ENCODE measurements at regions not wholly inside any gene's neighbourhood (a gene's known extent, or its start where the extent isn't known, plus 50 kb on each side); places are given as distances from the start of the nearest gene placed in this dataset.
A peak's percentile ranks its signal among the peaks of the same experiment; 100 is the strongest.

- H3K4me3 ChIP-seq (ENCODE audit: low read depth, low read length): no peak overlapping the region
- peak in 2 of 6 donors; percentile 63 to 80 for DNase-seq (ENCODE audit: low read depth in 4 of 6, low spot score in 6 of 6)
These were observed 91.6 kb upstream of the KLHL25 start for GRCh38 chr15:85886309-85886811.

DNA sequence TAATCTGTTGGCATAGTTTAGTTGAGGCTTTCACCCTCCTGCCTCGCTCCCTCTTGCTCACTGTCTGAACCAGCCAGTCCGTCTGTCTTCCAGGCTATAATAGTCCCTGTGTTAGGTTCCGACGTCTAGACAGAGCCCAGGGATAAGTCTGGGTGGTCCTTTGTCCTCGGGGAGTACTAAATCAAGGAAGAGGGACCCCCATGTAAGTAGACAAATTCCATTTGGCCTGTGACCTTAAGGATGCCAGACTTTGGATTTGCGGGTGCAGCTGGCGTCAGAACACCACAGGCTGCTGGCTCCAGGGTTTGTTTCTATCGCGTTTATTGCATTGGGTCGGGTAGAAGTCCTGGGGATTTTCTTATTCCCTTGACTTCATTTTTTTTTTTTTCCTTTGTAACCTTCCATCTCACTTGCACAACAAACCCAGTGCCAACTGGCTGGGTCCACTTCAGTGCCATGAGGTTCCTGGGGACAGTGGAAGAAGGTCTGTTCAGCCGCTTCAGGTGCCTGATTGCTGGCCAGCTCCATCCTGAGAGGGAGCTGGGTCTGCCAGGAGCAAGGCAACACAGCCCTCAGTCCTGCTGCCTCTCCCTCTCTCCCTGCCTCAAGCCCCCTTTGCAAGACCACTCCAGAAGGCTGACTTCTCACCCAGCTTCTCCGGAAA is 95.4 kb upstream of the KLHL25 start:
- no peaks in the 10 kb centered on the region for H3K36me3 ChIP-seq (ENCODE audit: control insufficient read depth, insufficient read depth, low read length)
- no peak overlapping the region for H3K27ac ChIP-seq (ENCODE audit: low read depth, low read length)
- no peak overlapping the region for H3K4me3 ChIP-seq (ENCODE audit: low read depth, low read length)
- no peaks in the 10 kb centered on the region for H3K9me3 ChIP-seq (ENCODE audit: control insufficient read depth, insufficient read depth, low read length)
- H3K4me1 ChIP-seq (ENCODE audit: control insufficient read depth, insufficient read depth, low read length): peaks cover 21% of the 10 kb centered on the region
- 35% methylated on average over 7 of the region's 12 CpGs for WGBS (ENCODE audit: insufficient coverage)
- no peaks in the 10 kb centered on the region for H3K27me3 ChIP-seq (ENCODE audit: control insufficient read depth, insufficient read depth, low read length)
- DNase-seq (ENCODE audit: low read depth in 4 of 6, low spot score in 6 of 6): peak in 2 of 6 donors; percentile 55 to 63

More at GRCh38 chr15:85886309-85886811, 91.6 kb upstream of the KLHL25 start:
- Histone ChIP-seq H3K27ac (ENCODE audit: low read depth, low read length) (no peak overlapping the region), H3K4me1 (ENCODE audit: control insufficient read depth, insufficient read depth, low read length) (peaks cover 21% of the 10 kb centered on the region), H3K27me3 (ENCODE audit: control insufficient read depth, insufficient read depth, low read length) (no peaks in the 10 kb centered on the region), H3K9me3 (ENCODE audit: control insufficient read depth, insufficient read depth, low read length) (no peaks in the 10 kb centered on the region), H3K36me3 (ENCODE audit: control insufficient read depth, insufficient read depth, low read length) (no peaks in the 10 kb centered on the region)
- 38% methylated on average over 7 of the region's 8 CpGs for WGBS (ENCODE audit: insufficient coverage)

GRCh38 chr15:85890620-85890980 is 95.9 kb upstream of the KLHL25 start:
- peak in 1 of 6 donors; percentile 62 for DNase-seq (ENCODE audit: low read depth in 4 of 6, low spot score in 6 of 6)
- WGBS (ENCODE audit: insufficient coverage): no CpG with 5 or more reads among the region's 2 CpGs
- Histone ChIP-seq H3K4me1 (ENCODE audit: control insufficient read depth, insufficient read depth, low read length) (peaks cover 21% of the 10 kb centered on the region), H3K27ac (ENCODE audit: low read depth, low read length) (no peak overlapping the region), H3K9me3 (ENCODE audit: control insufficient read depth, insufficient read depth, low read length) (no peaks in the 10 kb centered on the region), H3K4me3 (ENCODE audit: low read depth, low read length) (no peak overlapping the region), H3K36me3 (ENCODE audit: control insufficient read depth, insufficient read depth, low read length) (no peaks in the 10 kb centered on the region), H3K27me3 (ENCODE audit: control insufficient read depth, insufficient read depth, low read length) (no peaks in the 10 kb centered on the region)

- Histone ChIP-seq H3K36me3 (ENCODE audit: control insufficient read depth, insufficient read depth, low read length) (no peaks in the 10 kb centered on the region), H3K27me3 (ENCODE audit: control insufficient read depth, insufficient read depth, low read length) (no peaks in the 10 kb centered on the region), H3K9me3 (ENCODE audit: control insufficient read depth, insufficient read depth, low read length) (no peaks in the 10 kb centered on the region), H3K4me1 (ENCODE audit: control insufficient read depth, insufficient read depth, low read length) (peaks cover 16% of the 10 kb centered on the region), H3K4me3 (ENCODE audit: low read depth, low read length) (no peak overlapping the region), H3K27ac (ENCODE audit: low read depth, low read length) (no peak overlapping the region)
- no peak for DNase-seq (ENCODE audit: low read depth in 4 of 6, low spot score in 6 of 6)
- WGBS (ENCODE audit: insufficient coverage): no CpG with 5 or more reads among the region's 1 CpG
These were observed 96.7 kb upstream of the KLHL25 start for GRCh38 chr15:85891470-85891869.

DNA sequence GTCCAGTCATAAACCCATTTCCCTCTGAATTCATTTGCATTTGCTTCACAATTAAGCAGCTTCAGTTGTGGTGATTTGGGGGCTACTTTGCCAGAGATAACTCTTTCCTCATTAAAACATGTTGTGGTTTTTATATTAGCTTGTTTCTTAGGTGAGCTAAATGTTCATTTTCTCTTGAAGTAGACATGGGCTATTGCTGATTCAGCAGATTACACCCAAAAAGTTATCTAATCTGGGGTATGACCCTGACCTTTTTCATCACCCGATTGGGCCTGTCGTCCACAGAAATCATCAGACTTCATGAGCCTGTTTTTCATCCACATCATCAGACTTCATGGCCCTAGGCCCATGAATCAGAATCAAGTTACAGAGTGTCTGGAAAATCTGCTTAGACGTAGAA is 97.5 kb upstream of the KLHL25 start:
- no peaks in the 10 kb centered on the region for H3K36me3 ChIP-seq (ENCODE audit: control insufficient read depth, insufficient read depth, low read length)
- H3K27ac ChIP-seq (ENCODE audit: low read depth, low read length): no peak overlapping the region
- H3K4me3 ChIP-seq (ENCODE audit: low read depth, low read length): no peak overlapping the region
- H3K9me3 ChIP-seq (ENCODE audit: control insufficient read depth, insufficient read depth, low read length): no peaks in the 10 kb centered on the region
- WGBS (ENCODE audit: insufficient coverage): 85% methylated on average over 2 of the region's 3 CpGs
- DNase-seq (ENCODE audit: low read depth in 4 of 6, low spot score in 6 of 6): no peak
- H3K27me3 ChIP-seq (ENCODE audit: control insufficient read depth, insufficient read depth, low read length): no peaks in the 10 kb centered on the region
- peaks cover 13% of the 10 kb centered on the region for H3K4me1 ChIP-seq (ENCODE audit: control insufficient read depth, insufficient read depth, low read length)

GRCh38 chr15:85897207-85897894 is 102.6 kb upstream of the KLHL25 start:
- no peak for DNase-seq (ENCODE audit: low read depth in 4 of 6, low spot score in 6 of 6)

DNA sequence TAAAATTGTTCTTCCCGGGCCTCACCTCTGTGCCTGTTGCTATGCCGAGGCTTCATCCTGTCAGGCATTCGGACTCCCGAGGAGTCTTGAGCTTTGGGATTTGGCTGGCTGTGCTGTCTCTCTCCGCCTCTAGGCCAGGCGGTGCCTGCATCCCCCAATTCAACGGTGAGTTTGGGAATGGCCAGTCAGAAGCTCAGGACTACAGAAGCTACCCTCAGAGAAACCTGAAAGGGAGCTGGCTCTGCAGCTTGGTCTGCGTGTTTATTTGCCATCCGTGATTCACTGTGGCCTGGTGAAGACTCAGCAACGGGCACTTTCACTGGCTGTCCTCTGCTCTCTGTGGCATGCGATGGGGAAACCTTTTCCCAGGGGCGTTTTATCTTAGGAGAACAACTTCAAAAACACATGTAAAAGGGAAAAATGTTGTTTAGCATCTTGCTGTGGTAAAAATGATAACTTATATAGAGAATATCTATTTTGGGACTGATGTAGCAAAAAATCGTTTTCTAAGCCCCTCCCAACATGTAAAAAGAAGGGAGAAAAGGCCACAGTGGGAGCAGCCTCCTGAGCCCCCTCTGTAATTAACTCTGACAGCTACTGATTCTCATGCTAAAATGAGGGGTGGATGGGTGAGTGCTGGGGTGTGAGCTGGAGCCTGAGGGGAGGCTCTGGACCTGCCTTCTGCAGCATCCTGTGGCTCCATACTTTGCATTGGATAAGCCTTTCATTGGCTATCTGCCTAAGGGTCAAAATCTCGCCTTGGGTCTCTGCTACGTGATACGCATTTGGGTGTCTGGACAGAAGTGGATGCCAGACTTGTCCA is 103.4 kb upstream of the KLHL25 start:
- no peak for DNase-seq (ENCODE audit: low read depth in 4 of 6, low spot score in 6 of 6)
- no peaks in the 10 kb centered on the region for H3K9me3 ChIP-seq (ENCODE audit: control insufficient read depth, insufficient read depth, low read length)
- WGBS (ENCODE audit: insufficient coverage): 29% methylated on average over 12 of the region's 16 CpGs

More at GRCh38 chr15:85897207-85897894, 102.6 kb upstream of the KLHL25 start:
- WGBS (ENCODE audit: insufficient coverage): 56% methylated on average over 2 of the region's 4 CpGs
- H3K36me3 ChIP-seq (ENCODE audit: control insufficient read depth, insufficient read depth, low read length): no peaks in the 10 kb centered on the region
- H3K27ac ChIP-seq (ENCODE audit: low read depth, low read length): no peak overlapping the region
- peaks cover 9% of the 10 kb centered on the region for H3K4me1 ChIP-seq (ENCODE audit: control insufficient read depth, insufficient read depth, low read length)
- H3K27me3 ChIP-seq (ENCODE audit: control insufficient read depth, insufficient read depth, low read length): no peaks in the 10 kb centered on the region
- H3K4me3 ChIP-seq (ENCODE audit: low read depth, low read length): no peak overlapping the region
- no peaks in the 10 kb centered on the region for H3K9me3 ChIP-seq (ENCODE audit: control insufficient read depth, insufficient read depth, low read length)

GRCh38 chr15:85899927-85900326 is 105.2 kb upstream of the KLHL25 start:
- H3K9me3 ChIP-seq (ENCODE audit: control insufficient read depth, insufficient read depth, low read length): no peaks in the 10 kb centered on the region
- H3K36me3 ChIP-seq (ENCODE audit: control insufficient read depth, insufficient read depth, low read length): no peaks in the 10 kb centered on the region
- peak in 1 of 6 donors; percentile 76 for DNase-seq (ENCODE audit: low read depth in 4 of 6, low spot score in 6 of 6)
- H3K27me3 ChIP-seq (ENCODE audit: control insufficient read depth, insufficient read depth, low read length): no peaks in the 10 kb centered on the region
- 30% methylated on average over 9 of the region's 9 CpGs for WGBS (ENCODE audit: insufficient coverage)
- H3K4me1 ChIP-seq (ENCODE audit: control insufficient read depth, insufficient read depth, low read length): peaks cover 9% of the 10 kb centered on the region
- H3K27ac ChIP-seq (ENCODE audit: low read depth, low read length): no peak overlapping the region
- H3K4me3 ChIP-seq (ENCODE audit: low read depth, low read length): no peak overlapping the region

More for the DNA sequence above, 103.4 kb upstream of the KLHL25 start:
- Histone ChIP-seq H3K27ac (ENCODE audit: low read depth, low read length) (no peak overlapping the region), H3K27me3 (ENCODE audit: control insufficient read depth, insufficient read depth, low read length) (no peaks in the 10 kb centered on the region), H3K4me3 (ENCODE audit: low read depth, low read length) (no peak overlapping the region), H3K36me3 (ENCODE audit: control insufficient read depth, insufficient read depth, low read length) (no peaks in the 10 kb centered on the region), H3K4me1 (ENCODE audit: control insufficient read depth, insufficient read depth, low read length) (peaks cover 9% of the 10 kb centered on the region)

GRCh38 chr15:85905751-85906450 is 111.2 kb upstream of the KLHL25 start:
- peaks cover 8% of the 10 kb centered on the region for H3K4me1 ChIP-seq (ENCODE audit: control insufficient read depth, insufficient read depth, low read length)
- peak overlapping the region; percentile 52 for H3K27ac ChIP-seq (ENCODE audit: low read depth, low read length)
- no peaks in the 10 kb centered on the region for H3K9me3 ChIP-seq (ENCODE audit: control insufficient read depth, insufficient read depth, low read length)
- 31% methylated on average over 11 of the region's 12 CpGs for WGBS (ENCODE audit: insufficient coverage)
- H3K27me3 ChIP-seq (ENCODE audit: control insufficient read depth, insufficient read depth, low read length): no peaks in the 10 kb centered on the region
- no peaks in the 10 kb centered on the region for H3K36me3 ChIP-seq (ENCODE audit: control insufficient read depth, insufficient read depth, low read length)
- H3K4me3 ChIP-seq (ENCODE audit: low read depth, low read length): no peak overlapping the region
- DNase-seq (ENCODE audit: low read depth in 4 of 6, low spot score in 6 of 6): peak in 2 of 6 donors; percentile 72 to 81
